Lower leg skin (tissue), 4 donors: ENCODE measurements at regions not wholly inside any gene's neighbourhood (a gene's known extent, or its start where the extent isn't known, plus 50 kb on each side); places are given as distances from the start of the nearest gene placed in this dataset.

Experiments used
- DNase-seq, 2 donors: peaks; one replicate each; pipeline ENCODE4 v3.0.0-alpha.2; 2019; ENCODE audit warnings: low spot score in 2 of 2
- H3K4me3 ChIP-seq: fragments of 200-600 bp; sonication (generic); 2 replicates; pipeline ENCODE4 v1.5.1; 2017; ENCODE audit warnings: mild to moderate bottlenecking, low read depth; ENCODE audit not compliant: poor library complexity, severe bottlenecking
- POLR2A ChIP-seq, 2 donors: fragments of 450-650 bp; IDR thresholded peaks; one replicate each; pipeline ENCODE4 v1.6.1; 2016 to 2017; ENCODE audit warnings: antibody characterized with exemption in 2 of 2, mild to moderate bottlenecking in 1 of 2, moderate library complexity in 1 of 2
- WGBS, 2 donors: methylation state at CpG; one replicate each; pipeline ENCODE4 v1.1.5; 2018; 5-methylcytosine and 5-hydroxymethylcytosine counted together
- intact Hi-C: fragments of 100-400 bp; cut with DNase I; formaldehyde crosslinking; loops from one replicate; pipeline ENCODE4 v1.15.0; 2023; ENCODE audit warnings: low total_unique reads
- TF ChIP-seq, protein P1 (sequence below), 3 donors: fragments of 450-650 bp; IDR thresholded peaks; one replicate each; pipeline ENCODE4 v1.5.1; 2016; ENCODE audit warnings: antibody characterized with exemption in 3 of 3, mild to moderate bottlenecking in 3 of 3, moderate library complexity in 2 of 3

DNA sequence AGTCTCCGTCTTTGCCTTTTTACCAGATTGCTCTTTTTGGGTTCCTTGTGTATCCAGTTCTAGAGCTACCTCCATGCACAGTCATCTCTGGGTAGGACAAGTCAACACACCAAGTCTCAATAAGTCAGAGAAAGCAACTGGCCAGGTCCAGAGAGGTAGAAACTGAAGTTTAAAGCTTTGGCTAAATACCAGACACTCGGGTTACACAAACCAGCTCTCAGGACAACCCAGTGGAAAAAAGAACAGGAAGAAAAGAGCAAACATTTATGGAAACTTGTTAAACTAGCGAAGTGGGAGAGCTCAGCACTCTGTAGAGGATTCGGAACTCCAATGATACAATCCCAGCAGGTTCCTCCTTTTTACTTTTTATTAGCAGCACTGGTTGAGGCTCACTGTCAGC, 291.0 kb upstream of the CPEB2 start:
- no peak for DNase-seq
- no peak for TF ChIP-seq POLR2A (IDR thresholded peaks at IDR 0.05)
- TF ChIP-seq, protein P1, sequence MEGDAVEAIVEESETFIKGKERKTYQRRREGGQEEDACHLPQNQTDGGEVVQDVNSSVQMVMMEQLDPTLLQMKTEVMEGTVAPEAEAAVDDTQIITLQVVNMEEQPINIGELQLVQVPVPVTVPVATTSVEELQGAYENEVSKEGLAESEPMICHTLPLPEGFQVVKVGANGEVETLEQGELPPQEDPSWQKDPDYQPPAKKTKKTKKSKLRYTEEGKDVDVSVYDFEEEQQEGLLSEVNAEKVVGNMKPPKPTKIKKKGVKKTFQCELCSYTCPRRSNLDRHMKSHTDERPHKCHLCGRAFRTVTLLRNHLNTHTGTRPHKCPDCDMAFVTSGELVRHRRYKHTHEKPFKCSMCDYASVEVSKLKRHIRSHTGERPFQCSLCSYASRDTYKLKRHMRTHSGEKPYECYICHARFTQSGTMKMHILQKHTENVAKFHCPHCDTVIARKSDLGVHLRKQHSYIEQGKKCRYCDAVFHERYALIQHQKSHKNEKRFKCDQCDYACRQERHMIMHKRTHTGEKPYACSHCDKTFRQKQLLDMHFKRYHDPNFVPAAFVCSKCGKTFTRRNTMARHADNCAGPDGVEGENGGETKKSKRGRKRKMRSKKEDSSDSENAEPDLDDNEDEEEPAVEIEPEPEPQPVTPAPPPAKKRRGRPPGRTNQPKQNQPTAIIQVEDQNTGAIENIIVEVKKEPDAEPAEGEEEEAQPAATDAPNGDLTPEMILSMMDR (IDR thresholded peaks at IDR 0.05): no peak
- 82 to 85% methylated on average over 4 of the region's 4 CpGs for WGBS, 2 donors
- intact Hi-C loops: no loop called here
- no peak overlapping the region for H3K4me3 ChIP-seq

DNA sequence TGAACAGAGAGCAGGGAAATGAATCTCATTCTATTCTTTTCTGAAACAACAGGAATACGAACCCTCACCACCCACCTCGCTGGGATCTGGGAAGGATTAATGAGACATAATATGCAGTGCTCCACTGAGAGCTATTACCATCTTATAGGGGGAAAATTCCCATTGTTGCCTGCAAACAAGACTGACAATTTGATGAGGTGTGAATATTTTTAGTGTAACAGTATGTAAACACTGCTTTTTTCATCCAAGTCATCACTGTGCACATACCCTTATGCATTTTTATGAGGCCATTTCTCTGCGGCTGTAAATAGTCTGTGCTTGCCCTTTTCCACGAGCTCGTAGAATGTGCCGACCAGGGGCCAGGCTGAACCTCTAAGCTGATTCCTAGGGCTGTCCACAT, 285.6 kb upstream of the CPEB2 start:
- intact Hi-C loops: no loop called here
- DNase-seq: no peak
- H3K4me3 ChIP-seq: no peak overlapping the region
- no peak for TF ChIP-seq POLR2A (IDR thresholded peaks at IDR 0.05)
- WGBS, 2 donors: 67 to 68% methylated on average over 6 of the region's 6 CpGs

DNA sequence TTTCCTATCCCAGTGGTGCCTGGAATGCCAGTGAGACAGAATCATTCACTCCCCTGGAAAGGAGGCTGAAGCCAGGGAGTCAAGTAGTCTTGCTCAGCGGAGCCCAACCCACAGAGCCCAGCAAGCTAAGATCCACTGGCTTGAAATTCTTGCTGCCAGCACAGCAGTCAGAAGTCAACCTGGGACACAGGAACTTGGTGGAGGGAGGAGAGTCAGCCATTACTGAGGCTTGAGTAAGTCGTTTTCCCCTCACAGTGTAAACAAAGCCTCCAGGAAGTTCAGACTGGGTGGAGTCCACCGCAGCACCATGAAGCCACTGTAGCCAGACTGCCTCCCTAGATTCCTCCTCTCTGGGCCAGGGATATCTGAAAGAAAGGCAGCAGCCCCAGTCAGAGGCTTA, 283.2 kb upstream of the CPEB2 start:
- TF ChIP-seq, protein P1 (IDR thresholded peaks at IDR 0.05): no peak
- TF ChIP-seq POLR2A (IDR thresholded peaks at IDR 0.05): no peak
- peak in 1 of 2 donors; percentile 70 for DNase-seq
- intact Hi-C loops: no loop called here

GRCh38 chr4:14726441-14726840, 275.8 kb upstream of the CPEB2 start:
- H3K4me3 ChIP-seq: no peak overlapping the region
- TF ChIP-seq, protein P1 (IDR thresholded peaks at IDR 0.05): no peak
- TF ChIP-seq POLR2A (IDR thresholded peaks at IDR 0.05): no peak
- DNase-seq: no peak
- WGBS, 2 donors: 48 to 51% methylated on average over 3 of the region's 3 CpGs
- intact Hi-C loops: no loop called here

More for the DNA sequence above, 283.2 kb upstream of the CPEB2 start:
- H3K4me3 ChIP-seq: no peak overlapping the region
- WGBS, 2 donors: 36 to 41% methylated on average over 2 to 3 of the region's 3 CpGs

DNA sequence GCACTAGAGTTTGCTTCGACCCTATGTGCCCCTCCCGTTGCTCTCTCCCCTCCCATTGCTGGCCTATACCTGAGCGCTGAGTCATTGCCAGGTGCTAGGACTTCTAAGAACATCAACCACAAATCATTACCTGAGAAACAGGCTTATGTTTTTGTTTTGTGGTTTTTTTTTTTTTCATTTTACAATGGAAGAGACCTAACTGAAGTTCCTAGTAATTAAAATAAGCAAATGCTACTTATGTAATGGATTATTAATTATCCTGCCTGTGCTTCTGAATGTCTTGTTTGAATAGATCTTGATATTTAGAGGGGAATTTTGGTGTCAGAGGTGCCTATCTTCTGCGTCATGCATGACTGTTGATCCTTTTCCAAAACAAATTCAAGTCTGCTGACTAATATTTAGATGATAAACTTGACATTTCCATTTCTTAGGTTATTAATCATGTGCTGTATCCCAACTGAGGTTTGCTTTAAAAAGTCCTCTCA, 275.4 kb upstream of the CPEB2 start:
- WGBS, 2 donors: 34 to 48% methylated on average over 4 of the region's 4 CpGs
- intact Hi-C loops: no loop called here
- no peak for TF ChIP-seq POLR2A (IDR thresholded peaks at IDR 0.05)
- TF ChIP-seq, protein P1 (IDR thresholded peaks at IDR 0.05): no peak
- H3K4me3 ChIP-seq: no peak overlapping the region
- peak in 1 of 2 donors; percentile 29 for DNase-seq

DNA sequence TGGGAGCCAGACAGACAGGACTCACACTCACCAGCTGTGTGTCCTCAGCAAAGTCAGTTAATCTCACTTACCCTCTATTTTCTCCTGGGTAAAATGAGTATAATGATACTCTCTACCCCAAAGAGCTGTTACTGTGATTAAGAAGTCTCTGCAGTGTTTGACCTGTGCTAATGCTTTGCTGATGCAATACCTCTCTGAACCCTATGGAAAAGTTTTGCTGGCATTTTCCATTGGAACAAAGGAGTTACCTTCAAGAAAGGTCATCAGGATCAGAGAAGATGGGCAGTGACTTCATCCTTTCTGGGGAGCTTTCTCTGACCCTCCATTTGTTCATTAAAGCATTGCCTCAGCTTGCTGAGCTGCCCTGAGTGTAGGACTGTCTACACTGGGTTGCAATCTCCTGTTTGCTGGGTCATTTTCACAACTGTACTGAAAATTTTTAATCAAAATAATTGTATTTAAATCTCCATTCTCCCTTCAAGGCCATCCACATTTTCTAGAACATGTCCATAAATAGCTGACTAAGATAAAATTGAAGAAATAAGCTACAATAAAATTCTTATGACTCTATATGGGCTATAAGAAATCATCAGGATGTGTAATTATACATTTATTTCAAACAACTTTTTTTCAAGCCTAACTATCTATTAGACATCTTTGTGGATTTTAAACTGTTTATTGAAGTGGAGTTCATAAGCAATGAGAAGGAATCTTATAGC, 272.8 kb upstream of the CPEB2 start:
- TF ChIP-seq POLR2A (IDR thresholded peaks at IDR 0.05): no peak
- TF ChIP-seq, protein P1 (IDR thresholded peaks at IDR 0.05): no peak
- intact Hi-C loops: no loop called here
- DNase-seq: no peak
- no peak overlapping the region for H3K4me3 ChIP-seq
